Cardiac septum (tissue), 1 donor: ENCODE measurements at regions not wholly inside any gene's neighbourhood (a gene's known extent, or its start where the extent isn't known, plus 50 kb on each side); places are given as distances from the start of the nearest gene placed in this dataset.

Experiments
- DNase-seq: peaks from one replicate; pipeline ENCODE4 v3.0.0-alpha.2; 2020; ENCODE audit warnings: low spot score
- intact Hi-C: fragments of 100-400 bp; cut with DNase I; formaldehyde crosslinking; loops from one replicate; pipeline ENCODE4 v1.14.0; 2022
- donor health status: DM: no; HTN: no; CAD: no.

- DNase-seq = no peak
- intact Hi-C loops = no loop called here
These were observed 287.5 kb upstream of the IRX1 start for GRCh38 chr5:3307982-3308621.

GRCh38 chr5:3305432-3305831, 290.2 kb upstream of the IRX1 start:
- intact Hi-C loops = no loop called here
- no peak for DNase-seq

- intact Hi-C loops = no loop called here
- no peak for DNase-seq
These were observed 291.3 kb upstream of the IRX1 start for GRCh38 chr5:3304346-3304745.

GRCh38 chr5:3303777-3304176, 291.9 kb upstream of the IRX1 start:
- intact Hi-C loops = no loop called here
- no peak for DNase-seq

- no peak for DNase-seq
- intact Hi-C loops = no loop called here
These were observed 293.4 kb upstream of the IRX1 start for GRCh38 chr5:3302228-3302627.

GRCh38 chr5:3301306-3301705, 294.3 kb upstream of the IRX1 start:
- intact Hi-C loops = no loop called here
- DNase-seq = no peak

- intact Hi-C loops = no loop called here
- no peak for DNase-seq
These were observed 294.9 kb upstream of the IRX1 start for GRCh38 chr5:3300726-3301125.

GRCh38 chr5:3299441-3299840, 296.2 kb upstream of the IRX1 start:
- no peak for DNase-seq
- intact Hi-C loops = no loop called here

GRCh38 chr5:3297853-3298252, 297.8 kb upstream of the IRX1 start:
- intact Hi-C loops = no loop called here
- DNase-seq = no peak

- intact Hi-C loops = no loop called here
- DNase-seq = no peak
These were observed 307.3 kb upstream of the IRX1 start for GRCh38 chr5:3288325-3288724.

- intact Hi-C loops = no loop called here
- DNase-seq = no peak
These were observed 308.1 kb upstream of the IRX1 start for GRCh38 chr5:3287516-3287915.

GRCh38 chr5:3285621-3286020, 310.0 kb upstream of the IRX1 start:
- no peak for DNase-seq
- intact Hi-C loops = no loop called here

- no peak for DNase-seq
- intact Hi-C loops = no loop called here
These were observed 311.1 kb upstream of the IRX1 start for GRCh38 chr5:3284506-3284905.

- DNase-seq = no peak
- intact Hi-C loops = no loop called here
These were observed 312.8 kb upstream of the IRX1 start for GRCh38 chr5:3282841-3283240.

- DNase-seq = no peak
- intact Hi-C loops = no loop called here
These were observed 314.3 kb upstream of the IRX1 start for GRCh38 chr5:3281366-3281765.

- intact Hi-C loops = no loop called here
These were observed 317.0 kb upstream of the IRX1 start for GRCh38 chr5:3278643-3279042.

GRCh38 chr5:3277590-3278196, 317.9 kb upstream of the IRX1 start:
- no peak for DNase-seq
- intact Hi-C loops = no loop called here

More at GRCh38 chr5:3278643-3279042, 317.0 kb upstream of the IRX1 start:
- DNase-seq = no peak

- intact Hi-C loops = no loop called here
- no peak for DNase-seq
These were observed 318.7 kb upstream of the IRX1 start for GRCh38 chr5:3276896-3277295.

GRCh38 chr5:3269395-3270169, 326.1 kb upstream of the IRX1 start:
- intact Hi-C loops = no loop called here
- no peak for DNase-seq

- no peak for DNase-seq
These were observed 326.8 kb upstream of the IRX1 start for GRCh38 chr5:3268760-3269330.

GRCh38 chr5:3266861-3267260, 328.8 kb upstream of the IRX1 start:
- no peak for DNase-seq
- intact Hi-C loops = no loop called here

More at GRCh38 chr5:3268760-3269330, 326.8 kb upstream of the IRX1 start:
- intact Hi-C loops = no loop called here
